GM23338 (cell line): ENCODE measurements at regions not wholly inside any gene's neighbourhood (a gene's known extent, or its start where the extent isn't known, plus 50 kb on each side); places are given as distances from the start of the nearest gene placed in this dataset.

ENCODE experiments used
- ATAC-seq: fragments of 200-7000 bp; cut with Tn5 transposase; 3 replicates; pipeline ENCODE4 v1.9.1; 2020
- DNase-seq: peaks from one replicate; pipeline ENCODE4 v3.0.0-alpha.2; 2015; ENCODE audit warnings: low spot score
- H2AFZ ChIP-seq: fragments of 200-600 bp; sonication (generic); 2 replicates; pipeline ENCODE4 v1.8.0; 2016; ENCODE audit warnings: antibody characterized with exemption, mild to moderate bottlenecking, moderate library complexity
- H3F3A ChIP-seq: fragments of 200-600 bp; sonication (generic); replicated peaks from 2 replicates; pipeline ENCODE4 v1.8.0; 2017; ENCODE audit warnings: antibody characterized with exemption, mixed run types, low read depth
- H3K27ac ChIP-seq: fragments of 200-600 bp; sonication (generic); 2 replicates; pipeline ENCODE4 v1.6.1; 2016; ENCODE audit warnings: low read depth
- H3K27me3 ChIP-seq: fragments of 200-600 bp; sonication (generic); 2 replicates; pipeline ENCODE4 v1.8.0; 2016; ENCODE audit warnings: mild to moderate bottlenecking, mixed run types, moderate library complexity; ENCODE audit not compliant: insufficient read depth
- H3K36me3 ChIP-seq: fragments of 200-600 bp; sonication (generic); 2 replicates; pipeline ENCODE4 v1.8.0; 2016; ENCODE audit warnings: mild to moderate bottlenecking; ENCODE audit not compliant: insufficient read depth
- H3K4me1 ChIP-seq: fragments of 200-600 bp; sonication (generic); 2 replicates; pipeline ENCODE4 v1.8.0; 2016; ENCODE audit warnings: mild to moderate bottlenecking, moderate library complexity; ENCODE audit not compliant: insufficient read depth
- H3K4me2 ChIP-seq: fragments of 200-600 bp; sonication (generic); 2 replicates; pipeline ENCODE4 v1.7.1; 2017; ENCODE audit warnings: mixed run types
- H3K4me3 ChIP-seq: fragments of 200-600 bp; sonication (generic); 2 replicates; pipeline ENCODE4 v1.6.1; 2016; ENCODE audit warnings: mixed run types
- H3K79me2 ChIP-seq: fragments of 200-600 bp; sonication (generic); replicated peaks from 2 replicates; pipeline ENCODE4 v1.8.0; 2017; ENCODE audit warnings: mild to moderate bottlenecking; ENCODE audit not compliant: insufficient read depth
- H3K9me2 ChIP-seq: fragments of 200-600 bp; sonication (generic); 2 replicates; pipeline ENCODE4 v1.8.0; 2017; ENCODE audit not compliant: insufficient read depth
- H4K20me1 ChIP-seq: fragments of 200-600 bp; sonication (generic); replicated peaks from 2 replicates; pipeline ENCODE4 v1.8.0; 2017; ENCODE audit warnings: mild to moderate bottlenecking; ENCODE audit not compliant: insufficient read depth
- H3K27ac Mint-ChIP-seq: 2 replicates; pipeline ENCODE4 v1.8.0; 2020; ENCODE audit warnings: inconsistent platforms, mild to moderate bottlenecking, moderate library complexity, mixed read lengths
- H3K27me3 Mint-ChIP-seq: 3 replicates; pipeline ENCODE4 v1.8.0; 2022; ENCODE audit warnings: low read depth, mild to moderate bottlenecking, moderate library complexity, mixed read lengths, inconsistent platforms; ENCODE audit not compliant: insufficient read depth, poor library complexity
- H3K36me3 Mint-ChIP-seq: 3 replicates; pipeline ENCODE4 v1.8.0; 2021; ENCODE audit warnings: low read depth, mild to moderate bottlenecking, inconsistent platforms, moderate library complexity, mixed read lengths
- H3K4me1 Mint-ChIP-seq: 3 replicates; pipeline ENCODE4 v1.8.0; 2020; ENCODE audit warnings: mild to moderate bottlenecking, inconsistent platforms, mixed read lengths
- H3K4me3 Mint-ChIP-seq: 3 replicates; pipeline ENCODE4 v1.8.0; 2021; ENCODE audit warnings: moderate library complexity, mild to moderate bottlenecking, inconsistent platforms, mixed read lengths
- H3K9me3 Mint-ChIP-seq: 3 replicates; pipeline ENCODE4 v1.8.0; 2020; ENCODE audit warnings: moderate library complexity, mild to moderate bottlenecking, inconsistent platforms, mixed read lengths
- EZH2phosphoT487 ChIP-seq: fragments of 200-600 bp; sonication (generic); IDR thresholded peaks from one replicate; pipeline ENCODE4 v1.8.1; 2018; ENCODE audit warnings: antibody characterized with exemption; ENCODE audit not compliant: unreplicated experiment
- NANOG ChIP-seq: IDR thresholded peaks from 2 replicates; pipeline ENCODE4 v1.6.1; 2016; ENCODE audit warnings: antibody characterized with exemption, borderline replicate concordance
- POLR2AphosphoS5 ChIP-seq: IDR thresholded peaks from 2 replicates; pipeline ENCODE4 v1.6.1; 2016; ENCODE audit warnings: antibody characterized with exemption, low read depth
- REST ChIP-seq: IDR thresholded peaks from one replicate; pipeline ENCODE4 v1.6.1; 2018; ENCODE audit warnings: antibody characterized with exemption; ENCODE audit not compliant: unreplicated experiment
- STAT1 ChIP-seq: IDR thresholded peaks from one replicate; pipeline ENCODE4 v1.6.1; 2016; ENCODE audit warnings: antibody characterized with exemption; ENCODE audit not compliant: unreplicated experiment
- TF ChIP-seq, protein P1 (sequence below): IDR thresholded peaks from 2 replicates; pipeline ENCODE4 v1.6.1; 2016; ENCODE audit warnings: antibody characterized with exemption
- TF ChIP-seq, protein P2 (sequence below): fragments of 250-450 bp; sonication (Bioruptor Pico); IDR thresholded peaks from 2 replicates; pipeline ENCODE4 v1.5.0; 2020; ENCODE audit warnings: mild to moderate bottlenecking, moderate library complexity

DNA sequence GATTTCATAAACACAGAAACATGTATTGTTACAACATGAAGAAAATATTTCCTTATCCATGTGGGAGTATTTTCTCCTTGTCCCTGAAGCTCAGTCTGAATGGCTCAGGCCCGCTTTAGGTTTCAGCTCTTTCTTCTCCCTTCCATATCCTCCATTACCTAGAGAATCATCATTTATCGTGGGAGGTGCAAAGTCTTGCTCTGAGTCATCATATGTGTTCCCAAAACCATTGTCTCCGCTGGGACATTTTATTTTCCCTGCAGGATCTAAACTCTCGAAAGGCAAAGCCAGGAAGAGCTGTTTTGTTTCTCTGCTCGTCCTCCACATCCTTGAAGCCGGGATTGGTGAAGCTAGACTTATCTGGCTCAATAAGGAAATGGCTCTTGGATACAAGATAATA lies 571.2 kb downstream of the EDEM1 start:
- no peak overlapping the region for H3K4me2 ChIP-seq
- no peak overlapping the region for H2AFZ ChIP-seq
- no peaks in the 10 kb centered on the region for H3F3A ChIP-seq
- peaks cover 86% of the 10 kb centered on the region for H3K9me3 Mint-ChIP-seq
- H3K27ac ChIP-seq = no peak overlapping the region
- no peaks in the 10 kb centered on the region for H3K4me1 ChIP-seq
- no peaks in the 10 kb centered on the region for H3K79me2 ChIP-seq
- H3K27me3 ChIP-seq = no peaks in the 10 kb centered on the region
- H3K4me3 Mint-ChIP-seq = no peak overlapping the region
- no peak overlapping the region for H3K27ac Mint-ChIP-seq
- no peak overlapping the region for H3K4me3 ChIP-seq
- H3K9me2 ChIP-seq = no peaks in the 10 kb centered on the region
- no peak for DNase-seq
- no peak for TF ChIP-seq POLR2AphosphoS5
- TF ChIP-seq, protein P1, sequence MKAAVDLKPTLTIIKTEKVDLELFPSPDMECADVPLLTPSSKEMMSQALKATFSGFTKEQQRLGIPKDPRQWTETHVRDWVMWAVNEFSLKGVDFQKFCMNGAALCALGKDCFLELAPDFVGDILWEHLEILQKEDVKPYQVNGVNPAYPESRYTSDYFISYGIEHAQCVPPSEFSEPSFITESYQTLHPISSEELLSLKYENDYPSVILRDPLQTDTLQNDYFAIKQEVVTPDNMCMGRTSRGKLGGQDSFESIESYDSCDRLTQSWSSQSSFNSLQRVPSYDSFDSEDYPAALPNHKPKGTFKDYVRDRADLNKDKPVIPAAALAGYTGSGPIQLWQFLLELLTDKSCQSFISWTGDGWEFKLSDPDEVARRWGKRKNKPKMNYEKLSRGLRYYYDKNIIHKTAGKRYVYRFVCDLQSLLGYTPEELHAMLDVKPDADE = no peak
- no peak for TF ChIP-seq NANOG
- no peak for TF ChIP-seq EZH2phosphoT487
- no peaks in the 10 kb centered on the region for H3K4me1 Mint-ChIP-seq
- H4K20me1 ChIP-seq = no peaks in the 10 kb centered on the region
- H3K27me3 Mint-ChIP-seq = no peaks in the 10 kb centered on the region
- no peaks in the 10 kb centered on the region; the same call in 2 of the 3 replicates for H3K36me3 Mint-ChIP-seq
- H3K36me3 ChIP-seq = peaks cover 7% of the 10 kb centered on the region
- ATAC-seq = no peak

GRCh38 chr3:5762506-5762905 lies 575.0 kb downstream of the EDEM1 start:
- Histone ChIP-seq H3F3A (no peaks in the 10 kb centered on the region), H3K4me2 (no peak overlapping the region), H3K9me2 (no peaks in the 10 kb centered on the region), H2AFZ (no peak overlapping the region), H3K4me3 (no peak overlapping the region), H3K27me3 (no peaks in the 10 kb centered on the region), H3K4me1 (no peaks in the 10 kb centered on the region), H3K27ac (no peak overlapping the region), H3K79me2 (no peaks in the 10 kb centered on the region), H3K36me3 (no peaks in the 10 kb centered on the region; the same call in 1 of the 2 replicates), H4K20me1 (no peaks in the 10 kb centered on the region)
- H3K9me3 Mint-ChIP-seq = peaks cover 89% of the 10 kb centered on the region
- no peak overlapping the region for H3K27ac Mint-ChIP-seq
- H3K4me1 Mint-ChIP-seq = no peaks in the 10 kb centered on the region
- H3K27me3 Mint-ChIP-seq = no peaks in the 10 kb centered on the region
- TF ChIP-seq NANOG (no peak), EZH2phosphoT487 (no peak), REST (no peak), STAT1 (no peak)
- TF ChIP-seq, protein P2, sequence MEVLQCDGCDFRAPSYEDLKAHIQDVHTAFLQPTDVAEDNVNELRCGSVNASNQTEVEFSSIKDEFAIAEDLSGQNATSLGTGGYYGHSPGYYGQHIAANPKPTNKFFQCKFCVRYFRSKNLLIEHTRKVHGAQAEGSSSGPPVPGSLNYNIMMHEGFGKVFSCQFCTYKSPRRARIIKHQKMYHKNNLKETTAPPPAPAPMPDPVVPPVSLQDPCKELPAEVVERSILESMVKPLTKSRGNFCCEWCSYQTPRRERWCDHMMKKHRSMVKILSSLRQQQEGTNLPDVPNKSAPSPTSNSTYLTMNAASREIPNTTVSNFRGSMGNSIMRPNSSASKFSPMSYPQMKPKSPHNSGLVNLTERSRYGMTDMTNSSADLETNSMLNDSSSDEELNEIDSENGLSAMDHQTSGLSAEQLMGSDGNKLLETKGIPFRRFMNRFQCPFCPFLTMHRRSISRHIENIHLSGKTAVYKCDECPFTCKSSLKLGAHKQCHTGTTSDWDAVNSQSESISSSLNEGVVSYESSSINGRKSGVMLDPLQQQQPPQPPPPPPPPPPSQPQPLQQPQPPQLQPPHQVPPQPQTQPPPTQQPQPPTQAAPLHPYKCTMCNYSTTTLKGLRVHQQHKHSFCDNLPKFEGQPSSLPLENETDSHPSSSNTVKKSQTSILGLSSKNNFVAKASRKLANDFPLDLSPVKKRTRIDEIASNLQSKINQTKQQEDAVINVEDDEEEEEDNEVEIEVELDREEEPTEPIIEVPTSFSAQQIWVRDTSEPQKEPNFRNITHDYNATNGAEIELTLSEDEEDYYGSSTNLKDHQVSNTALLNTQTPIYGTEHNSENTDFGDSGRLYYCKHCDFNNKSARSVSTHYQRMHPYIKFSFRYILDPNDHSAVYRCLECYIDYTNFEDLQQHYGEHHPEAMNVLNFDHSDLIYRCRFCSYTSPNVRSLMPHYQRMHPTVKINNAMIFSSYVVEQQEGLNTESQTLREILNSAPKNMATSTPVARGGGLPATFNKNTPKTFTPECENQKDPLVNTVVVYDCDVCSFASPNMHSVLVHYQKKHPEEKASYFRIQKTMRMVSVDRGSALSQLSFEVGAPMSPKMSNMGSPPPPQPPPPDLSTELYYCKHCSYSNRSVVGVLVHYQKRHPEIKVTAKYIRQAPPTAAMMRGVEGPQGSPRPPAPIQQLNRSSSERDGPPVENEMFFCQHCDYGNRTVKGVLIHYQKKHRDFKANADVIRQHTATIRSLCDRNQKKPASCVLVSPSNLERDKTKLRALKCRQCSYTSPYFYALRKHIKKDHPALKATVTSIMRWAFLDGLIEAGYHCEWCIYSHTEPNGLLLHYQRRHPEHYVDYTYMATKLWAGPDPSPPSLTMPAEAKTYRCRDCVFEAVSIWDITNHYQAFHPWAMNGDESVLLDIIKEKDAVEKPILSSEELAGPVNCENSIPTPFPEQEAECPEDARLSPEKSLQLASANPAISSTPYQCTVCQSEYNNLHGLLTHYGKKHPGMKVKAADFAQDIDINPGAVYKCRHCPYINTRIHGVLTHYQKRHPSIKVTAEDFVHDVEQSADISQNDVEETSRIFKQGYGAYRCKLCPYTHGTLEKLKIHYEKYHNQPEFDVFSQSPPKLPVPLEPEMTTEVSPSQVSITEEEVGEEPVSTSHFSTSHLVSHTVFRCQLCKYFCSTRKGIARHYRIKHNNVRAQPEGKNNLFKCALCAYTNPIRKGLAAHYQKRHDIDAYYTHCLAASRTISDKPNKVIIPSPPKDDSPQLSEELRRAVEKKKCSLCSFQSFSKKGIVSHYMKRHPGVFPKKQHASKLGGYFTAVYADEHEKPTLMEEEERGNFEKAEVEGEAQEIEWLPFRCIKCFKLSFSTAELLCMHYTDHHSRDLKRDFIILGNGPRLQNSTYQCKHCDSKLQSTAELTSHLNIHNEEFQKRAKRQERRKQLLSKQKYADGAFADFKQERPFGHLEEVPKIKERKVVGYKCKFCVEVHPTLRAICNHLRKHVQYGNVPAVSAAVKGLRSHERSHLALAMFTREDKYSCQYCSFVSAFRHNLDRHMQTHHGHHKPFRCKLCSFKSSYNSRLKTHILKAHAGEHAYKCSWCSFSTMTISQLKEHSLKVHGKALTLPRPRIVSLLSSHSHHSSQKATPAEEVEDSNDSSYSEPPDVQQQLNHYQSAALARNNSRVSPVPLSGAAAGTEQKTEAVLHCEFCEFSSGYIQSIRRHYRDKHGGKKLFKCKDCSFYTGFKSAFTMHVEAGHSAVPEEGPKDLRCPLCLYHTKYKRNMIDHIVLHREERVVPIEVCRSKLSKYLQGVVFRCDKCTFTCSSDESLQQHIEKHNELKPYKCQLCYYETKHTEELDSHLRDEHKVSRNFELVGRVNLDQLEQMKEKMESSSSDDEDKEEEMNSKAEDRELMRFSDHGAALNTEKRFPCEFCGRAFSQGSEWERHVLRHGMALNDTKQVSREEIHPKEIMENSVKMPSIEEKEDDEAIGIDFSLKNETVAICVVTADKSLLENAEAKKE = no peak
- DNase-seq (no peak), ATAC-seq (no peak)
- no peak overlapping the region for H3K4me3 Mint-ChIP-seq
- H3K36me3 Mint-ChIP-seq = no peaks in the 10 kb centered on the region; the same call in 2 of the 3 replicates
